ENCODE measurements at regions not wholly inside any gene's neighbourhood (a gene's known extent, or its start where the extent isn't known, plus 50 kb on each side); places are given as distances from the start of the nearest gene placed in this dataset.

- 83 to 86% (median 86%) methylated on average over 3 of the region's 3 CpGs for WGBS, 3 donors
- FAIRE-seq = no peak
- H3K36me3 ChIP-seq (ENCODE audit: control insufficient read depth in 3 of 3, insufficient read depth in 2 of 3, low read depth in 1 of 3, low read length in 3 of 3) = no peaks in the 10 kb centered on the region
Observed at GRCh38 chr5:142501890-142502289, 177.1 kb upstream of the SPRY4 start.

GRCh38 chr5:142500227-142500905 is 175.5 kb upstream of the SPRY4 start:
- Histone ChIP-seq H3K4me1 (ENCODE audit: control insufficient read depth in 3 of 3, insufficient read depth in 2 of 3, low read depth in 1 of 3, low read length in 2 of 3) (peaks cover 0 to 13% (median 2%) of the 10 kb centered on the region in 3 donors), H3K4me3 (ENCODE audit: low read depth in 1 of 3, low read length in 3 of 3) (no peak overlapping the region), H3K36me3 (ENCODE audit: control insufficient read depth in 3 of 3, insufficient read depth in 2 of 3, low read depth in 1 of 3, low read length in 3 of 3) (no peaks in the 10 kb centered on the region), H3K27ac (ENCODE audit: low read depth in 1 of 3, low read length in 2 of 3) (no peak overlapping the region), H3K27me3 (ENCODE audit: control insufficient read depth in 3 of 3, insufficient read depth in 3 of 3, low read length in 3 of 3) (no peaks in the 10 kb centered on the region), H3K9me3 (ENCODE audit: control insufficient read depth in 2 of 2, insufficient read depth in 1 of 2, low read depth in 1 of 2, low read length in 1 of 2) (no peaks in the 10 kb centered on the region)
- no peak for DNase-seq
- no peak for FAIRE-seq
- WGBS, 3 donors = 70 to 88% (median 71%) methylated on average over 3 of the region's 3 CpGs

More at GRCh38 chr5:142501890-142502289, 177.1 kb upstream of the SPRY4 start:
- peaks cover 0 to 13% (median 2%) of the 10 kb centered on the region in 3 donors for H3K4me1 ChIP-seq (ENCODE audit: control insufficient read depth in 3 of 3, insufficient read depth in 2 of 3, low read depth in 1 of 3, low read length in 2 of 3)
- DNase-seq = no peak
- no peaks in the 10 kb centered on the region for H3K9me3 ChIP-seq (ENCODE audit: control insufficient read depth in 2 of 2, insufficient read depth in 1 of 2, low read depth in 1 of 2, low read length in 1 of 2)
- no peak overlapping the region for H3K4me3 ChIP-seq (ENCODE audit: low read depth in 1 of 3, low read length in 3 of 3)
- H3K27ac ChIP-seq (ENCODE audit: low read depth in 1 of 3, low read length in 2 of 3) = no peak overlapping the region
- H3K27me3 ChIP-seq (ENCODE audit: control insufficient read depth in 3 of 3, insufficient read depth in 3 of 3, low read length in 3 of 3) = no peaks in the 10 kb centered on the region

GRCh38 chr5:142499591-142500226 is 174.9 kb upstream of the SPRY4 start:
- Histone ChIP-seq H3K36me3 (ENCODE audit: control insufficient read depth in 3 of 3, insufficient read depth in 2 of 3, low read depth in 1 of 3, low read length in 3 of 3) (no peaks in the 10 kb centered on the region), H3K27me3 (ENCODE audit: control insufficient read depth in 3 of 3, insufficient read depth in 3 of 3, low read length in 3 of 3) (no peaks in the 10 kb centered on the region), H3K9me3 (ENCODE audit: control insufficient read depth in 2 of 2, insufficient read depth in 1 of 2, low read depth in 1 of 2, low read length in 1 of 2) (no peaks in the 10 kb centered on the region), H3K4me3 (ENCODE audit: low read depth in 1 of 3, low read length in 3 of 3) (no peak overlapping the region), H3K4me1 (ENCODE audit: control insufficient read depth in 3 of 3, insufficient read depth in 2 of 3, low read depth in 1 of 3, low read length in 2 of 3) (peaks cover 0 to 13% (median 2%) of the 10 kb centered on the region in 3 donors), H3K27ac (ENCODE audit: low read depth in 1 of 3, low read length in 2 of 3) (no peak overlapping the region)
- FAIRE-seq = no peak
- 19 to 46% (median 24%) methylated on average over 6 of the region's 6 CpGs for WGBS, 3 donors
- DNase-seq = peak; percentile 47 to 60

- Histone ChIP-seq H3K27me3 (ENCODE audit: control insufficient read depth in 3 of 3, insufficient read depth in 3 of 3, low read length in 3 of 3) (no peaks in the 10 kb centered on the region), H3K9me3 (ENCODE audit: control insufficient read depth in 2 of 2, insufficient read depth in 1 of 2, low read depth in 1 of 2, low read length in 1 of 2) (no peaks in the 10 kb centered on the region), H3K36me3 (ENCODE audit: control insufficient read depth in 3 of 3, insufficient read depth in 2 of 3, low read depth in 1 of 3, low read length in 3 of 3) (no peaks in the 10 kb centered on the region), H3K4me1 (ENCODE audit: control insufficient read depth in 3 of 3, insufficient read depth in 2 of 3, low read depth in 1 of 3, low read length in 2 of 3) (peaks cover 0 to 13% (median 2%) of the 10 kb centered on the region in 3 donors), H3K4me3 (ENCODE audit: low read depth in 1 of 3, low read length in 3 of 3) (no peak overlapping the region), H3K27ac (ENCODE audit: low read depth in 1 of 3, low read length in 2 of 3) (no peak overlapping the region)
- WGBS, 3 donors = 89 to 97% (median 89%) methylated on average over 3 of the region's 3 CpGs
- no peak for FAIRE-seq
- DNase-seq = no peak
Observed at GRCh38 chr5:142498298-142498697, 173.5 kb upstream of the SPRY4 start.

- Histone ChIP-seq H3K4me3 (ENCODE audit: low read depth in 1 of 3, low read length in 3 of 3) (no peak overlapping the region), H3K36me3 (ENCODE audit: control insufficient read depth in 3 of 3, insufficient read depth in 2 of 3, low read depth in 1 of 3, low read length in 3 of 3) (no peaks in the 10 kb centered on the region), H3K9me3 (ENCODE audit: control insufficient read depth in 2 of 2, insufficient read depth in 1 of 2, low read depth in 1 of 2, low read length in 1 of 2) (no peaks in the 10 kb centered on the region), H3K27ac (ENCODE audit: low read depth in 1 of 3, low read length in 2 of 3) (no peak overlapping the region), H3K4me1 (ENCODE audit: control insufficient read depth in 3 of 3, insufficient read depth in 2 of 3, low read depth in 1 of 3, low read length in 2 of 3) (peaks cover 0 to 13% (median 2%) of the 10 kb centered on the region in 3 donors), H3K27me3 (ENCODE audit: control insufficient read depth in 3 of 3, insufficient read depth in 3 of 3, low read length in 3 of 3) (no peaks in the 10 kb centered on the region)
- 67 to 79% (median 73%) methylated on average over 2 of the region's 2 CpGs for WGBS, 3 donors
- DNase-seq = no peak
- no peak for FAIRE-seq
Observed at GRCh38 chr5:142495531-142495930, 170.7 kb upstream of the SPRY4 start.

GRCh38 chr5:142493875-142494518 is 169.2 kb upstream of the SPRY4 start:
- Histone ChIP-seq H3K27ac (ENCODE audit: low read depth in 1 of 3, low read length in 2 of 3) (no peak overlapping the region), H3K4me3 (ENCODE audit: low read depth in 1 of 3, low read length in 3 of 3) (no peak overlapping the region), H3K9me3 (ENCODE audit: control insufficient read depth in 2 of 2, insufficient read depth in 1 of 2, low read depth in 1 of 2, low read length in 1 of 2) (no peaks in the 10 kb centered on the region), H3K4me1 (ENCODE audit: control insufficient read depth in 3 of 3, insufficient read depth in 2 of 3, low read depth in 1 of 3, low read length in 2 of 3) (peaks cover 0 to 3% (median 0%) of the 10 kb centered on the region in 3 donors), H3K27me3 (ENCODE audit: control insufficient read depth in 3 of 3, insufficient read depth in 3 of 3, low read length in 3 of 3) (no peaks in the 10 kb centered on the region), H3K36me3 (ENCODE audit: control insufficient read depth in 3 of 3, insufficient read depth in 2 of 3, low read depth in 1 of 3, low read length in 3 of 3) (no peaks in the 10 kb centered on the region)
- DNase-seq = no peak
- 80 to 89% (median 88%) methylated on average over 9 of the region's 9 CpGs for WGBS, 3 donors
- no peak for FAIRE-seq

GRCh38 chr5:142492781-142493281 is 168.0 kb upstream of the SPRY4 start:
- H3K27ac ChIP-seq (ENCODE audit: low read depth in 1 of 3, low read length in 2 of 3) = no peak overlapping the region
- whole genome bisulfite sequencing, 3 donors = 43 to 74% (median 60%) methylated on average over 6 of the region's 6 CpGs
- no peaks in the 10 kb centered on the region for H3K36me3 ChIP-seq (ENCODE audit: control insufficient read depth in 3 of 3, insufficient read depth in 2 of 3, low read depth in 1 of 3, low read length in 3 of 3)
- no peaks in the 10 kb centered on the region for H3K27me3 ChIP-seq (ENCODE audit: control insufficient read depth in 3 of 3, insufficient read depth in 3 of 3, low read length in 3 of 3)
- DNase-seq = no peak
- H3K4me1 ChIP-seq (ENCODE audit: control insufficient read depth in 3 of 3, insufficient read depth in 2 of 3, low read depth in 1 of 3, low read length in 2 of 3) = peaks cover 0 to 3% (median 0%) of the 10 kb centered on the region in 3 donors
- no peak overlapping the region for H3K4me3 ChIP-seq (ENCODE audit: low read depth in 1 of 3, low read length in 3 of 3)
- H3K9me3 ChIP-seq (ENCODE audit: control insufficient read depth in 2 of 2, insufficient read depth in 1 of 2, low read depth in 1 of 2, low read length in 1 of 2) = no peaks in the 10 kb centered on the region
- FAIRE-seq = no peak

- Histone ChIP-seq H3K27me3 (ENCODE audit: control insufficient read depth in 3 of 3, insufficient read depth in 3 of 3, low read length in 3 of 3) (no peaks in the 10 kb centered on the region), H3K36me3 (ENCODE audit: control insufficient read depth in 3 of 3, insufficient read depth in 2 of 3, low read depth in 1 of 3, low read length in 3 of 3) (no peaks in the 10 kb centered on the region), H3K27ac (ENCODE audit: low read depth in 1 of 3, low read length in 2 of 3) (peak overlapping the region in 1 of 3 donors; percentile 14), H3K4me1 (ENCODE audit: control insufficient read depth in 3 of 3, insufficient read depth in 2 of 3, low read depth in 1 of 3, low read length in 2 of 3) (peaks cover 0 to 3% (median 0%) of the 10 kb centered on the region in 3 donors), H3K4me3 (ENCODE audit: low read depth in 1 of 3, low read length in 3 of 3) (no peak overlapping the region), H3K9me3 (ENCODE audit: control insufficient read depth in 2 of 2, insufficient read depth in 1 of 2, low read depth in 1 of 2, low read length in 1 of 2) (no peaks in the 10 kb centered on the region)
- FAIRE-seq = no peak
- WGBS, 3 donors = 87 to 93% (median 88%) methylated on average over 8 of the region's 8 CpGs
- no peak for DNase-seq
Observed at GRCh38 chr5:142491679-142492078, 166.9 kb upstream of the SPRY4 start.
